Stimulated activated CD4-positive, alpha-beta T cell treated with anti-CD3 and anti-CD28 coated beads, TNF-alpha, amount 100 ng/mL, for 24 hours (primary cell): ENCODE measurements at regions not wholly inside any gene's neighbourhood (a gene's known extent, or its start where the extent isn't known, plus 50 kb on each side); places are given as distances from the start of the nearest gene placed in this dataset.
A peak's percentile ranks its signal among the peaks of the same experiment; 100 is the strongest.

Experiments used
- DNase-seq, 3 experiments: peaks; one replicate each; pipeline ENCODE4 v3.0.0-alpha.2; 2020; ENCODE audit warnings: low read depth in 3 of 3

GRCh38 chr2:143953451-143954030 is 566.4 kb downstream of the ZEB2 start:
- no peak for DNase-seq

DNA sequence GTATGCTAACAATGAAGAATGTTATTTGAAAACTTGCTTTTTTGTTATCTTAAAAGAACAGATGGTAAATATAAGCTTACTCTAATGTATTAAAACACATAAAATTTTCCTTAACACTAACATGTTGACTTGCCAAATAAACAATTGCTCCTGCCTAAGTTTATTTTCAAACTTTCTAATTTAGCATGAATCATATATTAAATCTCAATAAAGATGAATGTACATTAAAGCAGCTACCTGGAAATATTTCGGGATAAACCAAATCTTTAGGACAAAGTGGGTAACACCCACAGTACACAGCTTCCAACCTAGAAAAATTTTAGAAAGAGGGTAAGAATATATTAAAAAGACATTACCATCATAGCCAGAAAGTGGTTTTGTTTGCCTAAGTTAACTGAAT is 567.4 kb downstream of the ZEB2 start:
- DNase-seq: no peak

DNA sequence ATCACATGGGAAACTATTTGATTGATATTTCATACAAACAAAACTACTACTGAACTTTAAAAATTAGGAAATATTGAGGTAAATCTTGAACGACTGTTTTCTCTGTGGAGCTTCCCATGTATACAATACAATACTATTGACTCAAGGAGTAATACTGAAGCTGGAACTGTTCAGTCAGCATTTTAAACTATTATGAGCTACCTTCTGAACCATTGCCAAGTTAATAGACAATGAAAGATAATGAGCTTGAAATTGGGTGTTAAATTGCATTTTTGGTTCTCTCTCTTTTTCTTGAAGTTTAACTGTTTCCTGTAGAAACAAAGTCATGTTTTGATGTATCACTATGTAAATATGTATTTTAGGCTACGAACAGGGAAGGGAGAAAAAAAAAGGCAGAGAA is 569.2 kb downstream of the ZEB2 start:
- no peak for DNase-seq

DNA sequence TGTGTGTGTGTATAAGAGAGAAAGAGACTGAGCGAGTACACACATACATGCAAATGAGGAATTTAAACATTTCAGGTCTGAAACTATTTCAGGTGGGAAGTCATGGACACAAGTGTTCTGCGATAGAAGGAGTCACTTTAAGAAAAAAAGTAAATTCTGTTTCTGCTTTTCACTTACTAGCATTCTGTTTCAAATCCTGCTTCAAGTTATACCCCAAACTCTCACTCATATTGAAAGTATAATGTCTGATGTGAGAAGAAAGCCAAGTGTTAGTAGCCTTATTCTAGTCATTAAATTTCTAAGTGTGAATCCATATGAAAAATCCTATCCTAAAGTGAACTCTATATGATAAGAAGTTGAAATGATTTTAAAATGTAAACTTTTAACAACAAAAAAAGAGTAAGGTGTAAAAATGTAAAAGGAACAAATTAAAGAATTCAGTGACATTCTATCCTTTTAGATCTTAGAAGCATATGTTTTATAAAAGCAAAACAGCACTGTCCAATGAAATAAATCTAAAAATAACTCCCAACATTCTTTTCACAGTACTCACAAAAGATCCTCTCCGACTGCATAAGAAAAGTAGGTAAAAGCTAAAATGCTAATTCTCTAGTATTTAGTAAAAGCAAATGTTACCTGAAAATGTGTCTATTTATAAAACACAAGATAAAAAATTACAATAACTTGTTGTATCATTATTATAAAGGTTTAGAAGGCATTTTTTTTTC is 570.6 kb downstream of the ZEB2 start:
- no peak for DNase-seq

DNA sequence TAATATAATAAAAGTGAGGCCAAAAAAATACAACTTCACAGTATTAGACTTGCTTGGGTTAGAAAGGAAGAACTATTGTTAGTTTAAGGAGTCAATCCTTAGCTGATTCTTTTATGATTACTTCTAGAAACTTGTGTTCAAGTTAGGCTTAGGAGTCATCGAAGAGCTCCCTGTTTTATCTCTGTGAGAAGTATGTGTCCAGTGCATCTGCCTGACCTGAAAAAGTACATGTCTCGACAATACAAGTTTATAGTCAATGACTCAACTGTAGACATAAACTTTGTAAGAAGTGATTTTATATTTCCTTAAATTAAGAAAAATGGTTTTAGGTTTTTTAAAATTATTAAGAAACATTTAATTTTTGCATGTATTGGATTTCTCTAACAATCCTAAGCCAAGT is 571.2 kb downstream of the ZEB2 start:
- no peak for DNase-seq

GRCh38 chr2:143946436-143947391 is 573.2 kb downstream of the ZEB2 start:
- no peak for DNase-seq

- no peak for DNase-seq
These were observed 577.4 kb downstream of the ZEB2 start for GRCh38 chr2:143942486-143942885.

DNA sequence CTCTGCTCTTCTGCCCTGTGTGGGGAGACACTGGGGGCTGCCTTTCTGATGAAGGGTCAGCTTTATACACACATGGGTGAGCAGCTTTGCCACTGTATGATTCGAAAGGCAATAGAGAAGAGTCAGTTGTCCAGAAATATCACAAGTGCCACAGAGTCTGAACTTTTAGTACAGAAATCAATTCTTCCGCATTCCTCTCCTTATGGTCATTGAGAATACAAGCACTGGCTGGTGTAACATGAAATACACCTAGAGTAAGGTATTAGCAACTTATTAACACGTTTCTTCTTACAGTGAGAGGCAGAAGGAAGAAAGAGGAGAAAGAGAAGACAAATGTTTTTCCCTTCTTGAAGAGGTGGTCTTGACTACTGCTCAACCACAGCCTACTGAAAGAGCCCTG is 579.2 kb downstream of the ZEB2 start:
- DNase-seq: no peak

- no peak for DNase-seq
These were observed 580.1 kb downstream of the ZEB2 start for GRCh38 chr2:143939626-143940330.

DNA sequence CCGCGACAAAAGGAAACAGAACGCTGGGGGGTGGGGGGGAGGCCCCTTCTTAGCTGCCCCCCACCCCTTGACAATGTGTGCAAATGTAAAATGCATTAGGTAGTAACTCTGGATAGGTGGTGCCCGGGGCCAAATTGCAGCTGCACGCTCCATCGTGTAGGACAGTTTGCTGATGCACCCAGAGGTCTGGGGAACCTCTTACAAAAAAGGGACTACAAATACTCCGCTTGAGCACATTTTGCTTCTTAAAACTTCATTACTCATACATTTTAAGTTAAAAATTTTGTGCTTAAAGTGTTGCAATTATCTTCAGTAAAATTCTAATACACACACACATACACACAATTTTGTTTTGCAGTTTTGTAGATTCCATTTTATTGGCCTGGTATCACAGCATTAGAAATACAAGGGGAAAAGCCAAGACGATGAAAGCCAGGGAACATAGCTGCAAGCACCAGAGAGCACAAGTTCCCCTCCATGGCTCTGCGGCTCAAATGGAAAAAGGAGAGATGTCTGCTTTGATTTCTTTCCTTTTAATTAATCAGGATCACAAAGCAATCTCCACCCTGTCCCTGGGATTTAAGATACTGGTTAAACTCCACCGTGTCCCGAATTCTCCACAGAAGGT is 582.1 kb downstream of the ZEB2 start:
- DNase-seq: no peak

GRCh38 chr2:143936848-143937722 is 582.8 kb downstream of the ZEB2 start:
- peak in 2 of 3 experiments; percentile 13 to 32 for DNase-seq

- no peak for DNase-seq
These were observed 583.4 kb downstream of the ZEB2 start for GRCh38 chr2:143936538-143936847.

- no peak for DNase-seq
These were observed 584.5 kb downstream of the ZEB2 start for GRCh38 chr2:143935482-143935752.

GRCh38 chr2:143934626-143935481 is 585.1 kb downstream of the ZEB2 start:
- no peak for DNase-seq

- no peak for DNase-seq
These were observed 585.9 kb downstream of the ZEB2 start for GRCh38 chr2:143933946-143934569.

DNA sequence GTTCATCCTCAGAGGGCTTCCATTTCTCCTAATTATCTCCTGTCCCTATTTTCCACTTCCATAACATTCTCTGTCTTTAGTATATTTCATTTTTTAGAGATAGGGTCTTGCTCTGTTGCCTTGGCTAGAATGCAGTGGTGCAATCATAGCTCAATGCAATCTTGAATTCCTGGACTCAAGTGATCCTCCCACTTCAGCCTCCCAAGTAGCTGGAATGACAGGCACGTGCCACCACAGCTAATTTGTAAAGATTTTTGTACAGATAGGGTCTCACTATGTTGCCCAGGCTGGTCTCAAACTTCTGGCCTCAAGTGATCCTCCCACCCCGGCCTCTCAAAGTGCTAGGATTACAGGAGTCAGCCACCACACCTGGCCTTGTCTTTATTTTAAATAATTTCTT is 589.0 kb downstream of the ZEB2 start:
- no peak for DNase-seq

DNA sequence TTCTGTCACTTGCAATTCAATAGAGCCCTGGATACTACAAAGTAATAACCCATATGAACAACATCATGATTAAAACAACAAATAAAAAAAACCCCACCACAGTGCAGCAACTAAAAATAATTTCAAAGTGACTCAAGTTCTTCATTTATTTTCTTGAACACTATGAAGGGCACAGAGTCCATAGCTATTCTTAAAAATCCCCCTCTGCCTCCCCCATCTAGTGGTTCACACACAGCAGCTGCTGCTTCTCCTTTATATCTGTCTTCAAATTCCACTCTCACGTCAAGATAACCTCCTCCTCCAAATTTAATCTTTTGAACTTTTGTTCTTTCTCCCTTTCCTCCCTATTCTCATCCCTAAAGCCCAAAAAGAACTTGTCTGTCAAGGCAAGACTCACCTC is 591.3 kb downstream of the ZEB2 start:
- DNase-seq: no peak

DNA sequence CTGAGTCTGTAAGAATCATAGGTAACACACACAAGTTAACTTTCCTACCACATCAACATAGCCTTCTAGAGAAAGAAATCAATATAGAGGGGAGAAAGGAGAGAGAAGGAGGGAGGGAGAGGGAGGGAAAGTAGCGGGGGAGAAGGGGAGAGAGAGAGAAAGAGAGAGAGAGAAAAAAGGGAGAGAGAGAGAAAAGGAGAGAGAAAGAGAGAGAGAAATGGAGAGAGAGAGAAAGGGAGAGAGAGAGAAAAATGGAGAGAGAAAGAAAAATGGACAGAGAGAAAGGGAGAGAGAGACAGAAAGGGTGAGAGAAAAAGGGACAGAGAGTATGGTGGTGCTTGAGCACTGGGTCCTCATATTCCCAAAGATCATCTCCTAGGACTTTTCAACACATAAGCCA is 591.7 kb downstream of the ZEB2 start:
- DNase-seq: no peak

DNA sequence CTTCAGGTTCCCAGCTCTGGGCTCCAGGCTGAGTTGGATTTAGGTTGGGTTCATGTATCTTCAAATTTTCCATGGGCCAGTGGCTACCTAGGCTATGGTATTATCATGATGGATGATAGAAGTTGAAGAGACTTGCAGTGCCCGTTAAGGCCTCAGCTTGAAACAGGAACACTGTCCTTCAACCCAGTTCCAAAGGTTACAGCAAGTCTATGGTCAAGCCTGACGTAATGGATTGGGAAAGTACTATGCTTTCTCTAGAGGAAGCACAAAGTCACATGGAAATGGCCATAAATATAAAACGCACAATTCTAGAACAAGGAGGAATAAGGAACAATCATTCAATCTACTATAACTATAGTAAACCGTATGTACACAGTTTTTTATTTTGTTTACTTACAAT is 593.2 kb downstream of the ZEB2 start:
- no peak for DNase-seq
